ENCODE measurements at regions not wholly inside any gene's neighbourhood (a gene's known extent, or its start where the extent isn't known, plus 50 kb on each side); places are given as distances from the start of the nearest gene placed in this dataset.

DNA sequence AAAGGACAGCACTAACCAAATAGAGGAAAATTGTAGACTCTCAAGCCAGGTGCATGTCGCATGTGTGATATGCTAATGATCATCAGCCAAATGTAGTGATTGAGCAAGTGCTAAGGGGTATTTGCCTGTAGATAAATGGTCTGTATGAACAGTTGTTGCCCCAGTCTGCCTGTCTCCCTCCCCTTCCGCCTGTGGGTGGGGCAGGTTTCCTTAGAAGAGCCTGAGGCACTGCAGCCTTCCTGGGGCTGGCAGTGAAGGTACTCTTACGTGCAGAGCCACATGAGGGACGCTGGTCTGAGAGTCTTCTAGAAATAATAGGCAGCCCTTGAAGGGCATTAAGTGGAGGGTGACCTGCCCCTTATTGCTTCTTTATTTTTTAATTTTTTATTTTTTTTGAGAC, 152.1 kb downstream of the SNX10 start:
- Mint-ChIP-seq H3K4me1 (no peaks in the 10 kb centered on the region), H3K27ac (no peak overlapping the region), H3K27me3 (peaks cover 47% of the 10 kb centered on the region), H3K4me3 (no peak overlapping the region), H3K36me3 (ENCODE audit: low read depth) (peaks cover 3% of the 10 kb centered on the region)
- ATAC-seq (no peak), DNase-seq (no peak)
- H3K9me3 ChIP-seq (ENCODE audit: control insufficient read depth, low read length, poor library complexity, severe bottlenecking), result no peaks in the 10 kb centered on the region

DNA sequence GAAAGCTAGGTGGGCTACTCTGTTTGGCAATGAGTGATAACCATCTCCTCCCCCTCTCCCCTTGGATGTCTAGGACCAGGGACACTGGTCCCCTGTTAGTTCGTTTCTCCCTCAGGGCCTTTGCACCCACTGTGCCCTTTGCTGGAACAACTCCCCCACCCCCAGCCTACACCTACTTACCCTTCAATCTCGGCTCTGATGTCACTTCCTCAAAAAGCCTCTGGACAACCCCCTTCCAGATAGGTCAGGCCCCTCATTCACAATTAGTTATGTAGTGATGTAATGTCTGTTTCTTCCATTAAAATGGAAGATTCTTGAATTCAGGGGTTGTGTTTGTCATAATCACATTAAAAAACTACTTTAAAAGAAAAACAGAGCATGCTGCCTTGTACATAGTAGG, 152.9 kb downstream of the SNX10 start:
- no peak overlapping the region for H3K27ac Mint-ChIP-seq
- no peak for ATAC-seq
- no peaks in the 10 kb centered on the region for H3K4me1 Mint-ChIP-seq

DNA sequence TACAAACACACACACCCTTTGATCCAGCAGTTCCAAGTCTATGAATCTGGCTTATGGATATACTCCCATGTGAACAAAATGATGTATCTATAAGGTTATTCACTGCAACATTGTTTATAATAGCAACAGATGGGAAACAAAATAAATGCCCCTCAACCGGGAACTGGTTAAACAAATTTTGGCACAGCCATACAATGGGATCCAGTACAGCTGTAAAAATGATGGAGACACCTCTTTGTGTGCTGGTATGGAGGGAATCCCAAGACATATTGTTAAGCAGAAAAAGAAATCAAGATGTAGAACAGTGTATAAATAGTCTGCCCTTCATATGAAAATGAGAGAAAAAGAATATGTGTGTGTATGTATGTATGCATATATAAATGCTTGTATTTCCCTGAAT, 155.5 kb downstream of the SNX10 start:
- Mint-ChIP-seq H3K4me3 (no peak overlapping the region), H3K36me3 (ENCODE audit: low read depth) (peaks cover 10% of the 10 kb centered on the region), H3K27ac (no peak overlapping the region), H3K27me3 (peaks cover 54% of the 10 kb centered on the region), H3K4me1 (no peaks in the 10 kb centered on the region)
- H3K9me3 ChIP-seq (ENCODE audit: control insufficient read depth, low read length, poor library complexity, severe bottlenecking), result no peaks in the 10 kb centered on the region
- DNase-seq (no peak), ATAC-seq (no peak)

More for the DNA sequence above, 152.9 kb downstream of the SNX10 start:
- H3K4me3 Mint-ChIP-seq, result no peak overlapping the region
- H3K27me3 Mint-ChIP-seq, result peaks cover 54% of the 10 kb centered on the region
- DNase-seq, result no peak
- peaks cover 4% of the 10 kb centered on the region for H3K36me3 Mint-ChIP-seq (ENCODE audit: low read depth)
- H3K9me3 ChIP-seq (ENCODE audit: control insufficient read depth, low read length, poor library complexity, severe bottlenecking), result no peaks in the 10 kb centered on the region

DNA sequence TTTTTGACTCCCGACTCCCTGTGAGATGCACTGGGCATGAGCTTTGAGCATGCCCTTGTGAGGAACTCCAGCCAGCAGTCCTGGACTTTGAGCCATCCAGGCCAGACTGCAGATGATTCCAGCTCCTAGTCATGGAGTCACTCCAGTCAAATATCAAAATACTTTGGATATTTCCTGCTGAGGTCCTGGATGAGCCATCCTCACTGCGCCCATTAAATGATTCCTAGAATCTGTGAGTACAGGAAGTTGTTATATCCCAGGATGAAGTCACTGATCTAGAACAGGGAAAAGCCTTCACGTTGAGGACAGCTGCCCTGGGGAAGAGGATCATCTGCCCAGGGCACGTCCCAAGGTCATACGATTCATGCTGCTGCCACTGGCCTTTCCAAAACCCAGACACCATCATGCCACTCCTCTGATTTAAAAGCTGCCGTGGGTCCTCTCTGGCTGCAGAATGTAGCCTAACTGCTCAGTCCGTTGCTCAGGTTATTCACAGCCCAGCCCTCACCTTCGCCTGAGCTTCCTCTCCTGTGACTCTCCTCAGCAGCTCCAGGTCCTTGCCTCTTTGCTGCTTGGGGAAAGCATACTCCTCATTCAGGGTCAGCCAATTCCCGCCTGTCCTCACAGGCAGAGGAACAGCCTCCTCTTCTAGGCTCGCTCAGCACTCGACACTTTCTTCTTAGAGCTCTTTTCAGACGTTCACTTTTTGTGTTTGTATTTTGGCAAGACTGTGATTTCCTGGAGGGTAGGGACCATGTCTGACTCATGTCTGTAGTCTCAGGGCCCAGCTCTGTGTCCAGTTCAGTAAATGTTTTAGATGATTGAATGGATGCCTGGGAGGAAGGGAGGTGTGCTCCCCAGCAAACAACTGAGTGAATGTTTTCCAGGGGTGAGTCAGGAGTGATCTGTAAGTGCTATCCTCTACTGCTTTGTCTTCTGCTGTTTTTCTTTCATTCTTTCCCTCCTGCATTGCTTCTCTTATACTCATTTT, 157.8 kb downstream of the SNX10 start:
- Mint-ChIP-seq H3K4me1 (no peaks in the 10 kb centered on the region), H3K4me3 (no peak overlapping the region), H3K27me3 (peaks cover 57% of the 10 kb centered on the region), H3K27ac (no peak overlapping the region), H3K36me3 (ENCODE audit: low read depth) (peaks cover 11% of the 10 kb centered on the region)
- no peak for ATAC-seq
- DNase-seq, result no peak
- no peaks in the 10 kb centered on the region for H3K9me3 ChIP-seq (ENCODE audit: control insufficient read depth, low read length, poor library complexity, severe bottlenecking)

DNA sequence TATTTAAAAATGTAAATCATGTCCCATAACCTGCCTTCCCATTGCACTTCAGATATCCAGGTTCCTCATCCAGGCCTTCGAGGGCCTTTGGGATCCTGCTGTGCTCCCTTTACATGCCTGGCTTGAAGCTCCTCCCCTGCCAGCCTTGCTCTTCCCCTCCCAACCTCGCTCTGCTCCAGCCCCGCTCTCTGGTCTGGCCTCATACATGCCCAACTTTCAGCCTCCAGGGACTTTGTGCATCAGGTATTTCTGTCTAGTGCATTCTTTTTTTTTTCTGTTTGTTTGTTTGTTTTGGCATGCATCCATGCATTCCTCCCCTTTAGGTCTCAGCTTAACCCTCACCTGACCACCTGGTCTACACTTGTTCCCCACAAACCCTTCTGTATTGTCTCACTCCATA, 160.3 kb downstream of the SNX10 start:
- Mint-ChIP-seq H3K4me1 (no peaks in the 10 kb centered on the region), H3K4me3 (no peak overlapping the region), H3K27me3 (peaks cover 36% of the 10 kb centered on the region), H3K27ac (no peak overlapping the region), H3K36me3 (ENCODE audit: low read depth) (peaks cover 11% of the 10 kb centered on the region)
- DNase-seq, result no peak
- no peaks in the 10 kb centered on the region for H3K9me3 ChIP-seq (ENCODE audit: control insufficient read depth, low read length, poor library complexity, severe bottlenecking)
- ATAC-seq, result no peak

DNA sequence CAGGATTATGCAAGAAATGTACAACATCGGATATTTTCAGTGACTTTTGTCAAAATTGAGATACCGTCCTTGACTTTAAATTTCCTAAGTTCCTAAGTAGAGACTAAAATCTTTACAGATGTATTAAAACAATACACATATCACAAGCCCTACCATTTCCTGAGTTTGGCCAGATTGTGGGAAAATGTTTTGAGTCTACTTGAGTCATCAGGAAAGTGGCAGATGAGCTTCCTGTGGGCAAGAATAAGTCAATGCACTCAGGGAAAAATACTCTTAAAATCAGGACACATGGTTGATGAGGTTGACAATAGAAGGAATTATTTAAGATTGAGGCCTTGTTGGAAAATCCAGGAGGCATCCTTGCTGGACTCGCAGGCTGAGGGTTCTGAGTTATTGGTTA, 162.5 kb downstream of the SNX10 start:
- H3K4me3 Mint-ChIP-seq, result no peak overlapping the region
- H3K4me1 Mint-ChIP-seq, result no peaks in the 10 kb centered on the region
- H3K9me3 ChIP-seq (ENCODE audit: control insufficient read depth, low read length, poor library complexity, severe bottlenecking), result no peaks in the 10 kb centered on the region
- H3K27me3 Mint-ChIP-seq, result peaks cover 30% of the 10 kb centered on the region
- H3K36me3 Mint-ChIP-seq (ENCODE audit: low read depth), result peaks cover 8% of the 10 kb centered on the region
- DNase-seq, result no peak
- H3K27ac Mint-ChIP-seq, result no peak overlapping the region
- ATAC-seq, result no peak

DNA sequence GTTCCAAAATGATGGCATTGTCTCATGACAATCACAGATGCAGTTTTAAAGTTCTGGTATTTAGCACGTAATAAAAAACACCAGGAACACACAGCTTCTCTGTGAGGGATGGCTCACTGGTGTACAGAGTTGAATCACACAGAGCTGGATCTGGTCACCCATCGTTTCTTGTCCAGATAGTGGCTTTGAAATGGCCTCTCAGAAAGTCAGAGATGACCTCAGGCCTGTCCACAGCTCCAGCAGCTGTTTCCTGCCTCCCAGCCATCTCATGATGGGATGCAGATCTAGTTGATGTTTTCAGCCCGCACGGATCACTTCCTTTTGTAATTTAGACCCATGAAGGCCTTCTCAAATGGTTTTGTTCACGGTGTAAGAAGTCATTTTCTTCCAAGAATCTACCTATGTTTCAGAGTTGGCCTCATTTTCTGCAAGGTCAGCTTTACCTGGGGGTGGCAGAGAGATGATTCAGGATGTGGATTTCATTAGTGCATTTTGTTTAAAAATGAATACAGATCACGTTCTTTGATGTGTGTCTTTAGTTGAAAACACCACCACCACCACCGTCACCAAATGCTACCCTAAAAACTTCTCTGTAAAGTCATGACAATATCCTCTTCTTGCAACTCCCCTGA, 166.2 kb downstream of the SNX10 start:
- ATAC-seq, result no peak
- Mint-ChIP-seq H3K27me3 (peaks cover 40% of the 10 kb centered on the region), H3K36me3 (ENCODE audit: low read depth) (no peaks in the 10 kb centered on the region)

DNA sequence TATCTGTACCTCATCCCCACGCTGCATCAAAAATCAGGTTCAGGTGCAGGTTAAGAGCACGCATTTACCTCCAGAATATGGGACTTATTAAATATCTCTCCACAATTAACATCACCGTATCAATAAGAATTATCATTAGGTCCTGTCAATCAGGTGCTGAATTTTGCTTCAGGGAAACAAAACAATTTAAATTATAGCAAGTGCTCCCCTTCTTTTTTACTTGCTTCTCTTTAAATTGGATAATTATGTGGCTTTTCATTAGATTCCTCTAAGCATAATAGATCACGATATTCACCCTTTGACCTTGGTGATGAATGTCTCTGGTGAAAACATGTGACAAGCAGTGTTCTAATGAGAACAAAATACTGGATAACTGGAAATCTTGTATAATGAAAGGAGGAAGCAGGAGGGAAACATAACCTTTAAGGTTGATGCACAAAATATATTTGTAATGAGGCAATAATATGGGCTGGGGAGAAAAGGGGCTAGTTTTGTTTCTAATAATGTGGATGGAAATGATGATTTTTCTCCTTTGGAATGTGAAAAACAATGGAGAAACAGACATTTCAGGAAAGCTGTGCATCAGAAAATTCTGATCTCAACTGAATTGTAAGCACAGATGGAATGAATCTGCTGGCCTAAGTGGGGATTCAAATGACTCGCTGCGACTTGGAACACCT, 166.9 kb downstream of the SNX10 start:
- no peak for DNase-seq
- peaks cover 40% of the 10 kb centered on the region for H3K27me3 Mint-ChIP-seq
- H3K4me1 Mint-ChIP-seq, result no peaks in the 10 kb centered on the region
- no peaks in the 10 kb centered on the region for H3K9me3 ChIP-seq (ENCODE audit: control insufficient read depth, low read length, poor library complexity, severe bottlenecking)
- no peak for ATAC-seq
- no peaks in the 10 kb centered on the region for H3K36me3 Mint-ChIP-seq (ENCODE audit: low read depth)
- no peak overlapping the region for H3K27ac Mint-ChIP-seq
- H3K4me3 Mint-ChIP-seq, result no peak overlapping the region

More for the DNA sequence above, 166.2 kb downstream of the SNX10 start:
- Mint-ChIP-seq H3K4me1 (no peaks in the 10 kb centered on the region), H3K27ac (no peak overlapping the region), H3K4me3 (no peak overlapping the region)
- DNase-seq, result no peak
- H3K9me3 ChIP-seq (ENCODE audit: control insufficient read depth, low read length, poor library complexity, severe bottlenecking), result no peaks in the 10 kb centered on the region

DNA sequence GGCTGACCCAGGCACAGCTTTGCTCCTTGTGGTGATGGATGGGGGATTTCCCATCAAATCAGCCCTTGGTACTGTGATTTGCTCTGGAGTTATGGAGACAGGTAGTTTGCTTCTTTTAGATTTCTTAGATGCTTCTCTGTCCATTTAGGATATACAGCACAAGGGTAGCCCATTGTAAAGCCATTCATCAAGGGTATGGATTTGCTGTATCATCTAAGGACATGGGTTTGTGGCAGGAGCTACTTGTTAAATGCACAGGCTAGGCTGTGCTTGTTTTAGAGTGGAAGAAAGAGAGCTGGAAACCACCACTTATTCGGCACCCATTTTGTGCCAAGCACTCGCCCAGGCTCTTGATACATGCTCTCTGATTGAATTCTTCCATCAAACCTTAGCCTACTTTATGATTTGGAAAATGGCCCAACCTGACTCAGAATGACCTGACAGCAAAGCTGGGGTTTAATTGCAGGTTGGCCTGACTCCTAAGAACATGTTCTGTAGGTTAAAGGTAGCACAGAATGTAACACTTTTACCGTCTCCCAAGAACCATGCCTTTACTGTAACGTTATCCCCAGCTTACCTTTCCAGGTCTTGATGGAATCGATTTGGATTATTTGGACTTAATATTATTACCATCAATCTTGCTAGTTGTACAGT, 168.0 kb downstream of the SNX10 start:
- peaks cover 40% of the 10 kb centered on the region for H3K27me3 Mint-ChIP-seq
- H3K4me3 Mint-ChIP-seq, result no peak overlapping the region
- DNase-seq (no peak), ATAC-seq (no peak)
- no peak overlapping the region for H3K27ac Mint-ChIP-seq
- H3K36me3 Mint-ChIP-seq (ENCODE audit: low read depth), result no peaks in the 10 kb centered on the region
- no peaks in the 10 kb centered on the region for H3K9me3 ChIP-seq (ENCODE audit: control insufficient read depth, low read length, poor library complexity, severe bottlenecking)
- H3K4me1 Mint-ChIP-seq, result no peaks in the 10 kb centered on the region

DNA sequence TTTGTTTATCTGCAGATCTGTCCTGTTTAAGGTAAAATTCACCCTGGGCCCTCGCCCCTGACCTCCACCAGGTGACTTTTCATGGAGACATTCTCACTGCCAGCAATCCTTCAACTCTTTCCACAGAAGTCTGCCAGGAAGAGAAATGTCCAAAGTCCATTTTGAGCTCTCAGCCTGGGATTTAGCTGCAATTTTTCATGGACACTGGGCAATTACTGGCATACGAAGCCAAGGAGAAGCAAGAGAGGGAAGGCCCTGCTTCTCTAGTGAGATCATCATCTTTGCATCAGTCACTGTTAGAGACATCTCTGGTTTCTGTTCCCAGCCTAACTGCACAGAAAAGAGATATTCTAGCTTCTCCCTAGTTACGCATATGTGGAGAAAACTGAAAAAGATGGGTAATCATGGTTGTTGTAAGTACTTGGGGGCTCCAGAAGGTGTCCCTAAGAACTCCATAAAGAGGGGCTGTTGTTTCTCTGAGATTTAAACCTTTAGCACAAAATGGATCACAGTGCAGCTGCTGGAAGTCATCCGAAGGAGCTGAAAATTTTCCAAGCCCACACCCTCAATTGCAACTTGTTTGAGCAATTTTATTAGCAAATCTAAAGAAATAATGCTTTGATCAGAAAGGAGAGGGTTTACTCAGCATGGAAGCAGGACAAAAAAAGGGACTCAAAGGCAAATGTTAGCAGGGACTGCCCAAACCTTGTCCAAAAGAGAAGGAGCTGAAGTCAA, 168.9 kb downstream of the SNX10 start:
- H3K4me1 Mint-ChIP-seq, result no peaks in the 10 kb centered on the region
- no peak for ATAC-seq
- no peaks in the 10 kb centered on the region for H3K36me3 Mint-ChIP-seq (ENCODE audit: low read depth)
- H3K27ac Mint-ChIP-seq, result no peak overlapping the region
- H3K9me3 ChIP-seq (ENCODE audit: control insufficient read depth, low read length, poor library complexity, severe bottlenecking), result no peaks in the 10 kb centered on the region
- H3K27me3 Mint-ChIP-seq, result peaks cover 40% of the 10 kb centered on the region
- no peak for DNase-seq
- H3K4me3 Mint-ChIP-seq, result no peak overlapping the region

DNA sequence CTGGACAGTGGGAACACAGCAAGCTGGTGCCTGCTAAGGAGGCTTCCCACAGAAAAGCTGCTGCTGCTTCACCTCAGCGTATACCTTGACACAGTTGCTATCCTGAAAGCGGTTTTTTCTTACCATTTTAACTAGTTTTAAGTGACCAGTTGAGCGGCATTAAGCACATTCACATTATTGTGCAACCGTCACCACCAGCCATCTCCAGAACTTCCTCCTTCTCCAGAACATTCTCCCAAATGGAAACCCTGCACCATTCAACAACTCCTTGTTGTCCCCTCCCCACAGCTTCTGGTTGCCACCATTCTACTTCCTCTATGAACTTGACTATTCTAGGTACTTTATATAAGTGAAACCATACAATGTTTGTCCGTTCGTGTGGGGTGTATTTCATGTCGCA, 169.9 kb downstream of the SNX10 start:
- no peaks in the 10 kb centered on the region for H3K9me3 ChIP-seq (ENCODE audit: control insufficient read depth, low read length, poor library complexity, severe bottlenecking)
- H3K4me1 Mint-ChIP-seq, result no peaks in the 10 kb centered on the region
- no peak overlapping the region for H3K4me3 Mint-ChIP-seq
- ATAC-seq (no peak), DNase-seq (no peak)
- peaks cover 40% of the 10 kb centered on the region for H3K27me3 Mint-ChIP-seq
- no peak overlapping the region for H3K27ac Mint-ChIP-seq
- no peaks in the 10 kb centered on the region for H3K36me3 Mint-ChIP-seq (ENCODE audit: low read depth)

DNA sequence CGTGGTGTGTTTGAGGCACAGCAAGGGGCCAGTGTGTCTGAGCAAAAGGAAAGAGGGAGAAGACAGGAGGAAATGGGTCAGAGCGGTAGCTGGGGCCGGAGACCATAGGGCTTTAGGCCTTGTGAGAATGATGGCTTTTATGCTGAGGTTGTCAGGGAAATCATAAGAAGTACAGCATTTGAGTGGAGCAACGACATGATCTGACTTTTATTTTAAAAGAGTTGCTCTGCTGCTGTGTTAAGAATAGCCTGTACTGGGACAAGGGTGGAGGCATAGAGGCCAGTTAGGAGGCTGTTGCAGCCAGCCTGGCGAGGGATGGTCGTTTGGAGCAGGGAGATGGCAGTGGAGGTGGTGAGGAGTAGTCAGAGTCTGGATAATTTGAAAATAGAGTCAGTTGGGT, 174.3 kb downstream of the SNX10 start:
- Mint-ChIP-seq H3K4me1 (peaks cover 3% of the 10 kb centered on the region), H3K4me3 (no peak overlapping the region)

More for the DNA sequence above, 174.3 kb downstream of the SNX10 start:
- no peaks in the 10 kb centered on the region for H3K9me3 ChIP-seq (ENCODE audit: control insufficient read depth, low read length, poor library complexity, severe bottlenecking)
- H3K36me3 Mint-ChIP-seq (ENCODE audit: low read depth), result peaks cover 2% of the 10 kb centered on the region
- peaks cover 28% of the 10 kb centered on the region for H3K27me3 Mint-ChIP-seq
- ATAC-seq, result no peak
- H3K27ac Mint-ChIP-seq, result no peak overlapping the region
- no peak for DNase-seq
